ENCODE measurements at regions not wholly inside any gene's neighbourhood (a gene's known extent, or its start where the extent isn't known, plus 50 kb on each side); places are given as distances from the start of the nearest gene placed in this dataset.
A peak's percentile ranks its signal among the peaks of the same experiment; 100 is the strongest.

DNA sequence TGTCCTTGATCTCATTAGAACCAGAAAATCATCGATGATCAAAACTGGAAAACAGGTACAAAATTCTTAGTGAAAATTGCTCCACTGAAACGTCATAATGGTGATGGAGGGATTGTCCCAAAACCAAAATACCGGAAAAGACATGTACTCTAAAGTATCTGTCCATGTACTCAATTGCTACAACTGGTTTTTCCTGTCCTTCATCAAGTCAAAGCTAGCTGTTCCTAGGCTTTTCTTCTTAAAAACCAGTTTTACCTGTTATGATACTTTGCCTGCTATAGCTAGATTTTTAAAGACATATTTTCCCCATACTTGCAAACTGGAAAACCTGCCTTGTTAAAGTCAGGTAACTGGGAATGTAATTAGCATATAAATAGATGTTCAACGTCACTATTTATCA lies 50.5 kb upstream of the LRRC1 start:
- Histone ChIP-seq H3K27ac (peak overlapping the region in 3 of 21 experiments; percentile 22 to 33 (median 25)), H3K4me3 (no peak overlapping the region)

GRCh38 chr6:53741034-53741823 lies 53.6 kb upstream of the LRRC1 start:
- H3K27ac ChIP-seq, result no peak overlapping the region
- no peak overlapping the region for H3K4me3 ChIP-seq

GRCh38 chr6:53737746-53738145 lies 57.1 kb upstream of the LRRC1 start:
- Histone ChIP-seq H3K27ac (no peak overlapping the region), H3K4me3 (no peak overlapping the region)

- Histone ChIP-seq H3K27ac (peak overlapping the region in 2 of 21 experiments; percentile 65 to 73), H3K4me3 (no peak overlapping the region)
Observed at GRCh38 chr6:53735896-53736295, 58.9 kb upstream of the LRRC1 start.

DNA sequence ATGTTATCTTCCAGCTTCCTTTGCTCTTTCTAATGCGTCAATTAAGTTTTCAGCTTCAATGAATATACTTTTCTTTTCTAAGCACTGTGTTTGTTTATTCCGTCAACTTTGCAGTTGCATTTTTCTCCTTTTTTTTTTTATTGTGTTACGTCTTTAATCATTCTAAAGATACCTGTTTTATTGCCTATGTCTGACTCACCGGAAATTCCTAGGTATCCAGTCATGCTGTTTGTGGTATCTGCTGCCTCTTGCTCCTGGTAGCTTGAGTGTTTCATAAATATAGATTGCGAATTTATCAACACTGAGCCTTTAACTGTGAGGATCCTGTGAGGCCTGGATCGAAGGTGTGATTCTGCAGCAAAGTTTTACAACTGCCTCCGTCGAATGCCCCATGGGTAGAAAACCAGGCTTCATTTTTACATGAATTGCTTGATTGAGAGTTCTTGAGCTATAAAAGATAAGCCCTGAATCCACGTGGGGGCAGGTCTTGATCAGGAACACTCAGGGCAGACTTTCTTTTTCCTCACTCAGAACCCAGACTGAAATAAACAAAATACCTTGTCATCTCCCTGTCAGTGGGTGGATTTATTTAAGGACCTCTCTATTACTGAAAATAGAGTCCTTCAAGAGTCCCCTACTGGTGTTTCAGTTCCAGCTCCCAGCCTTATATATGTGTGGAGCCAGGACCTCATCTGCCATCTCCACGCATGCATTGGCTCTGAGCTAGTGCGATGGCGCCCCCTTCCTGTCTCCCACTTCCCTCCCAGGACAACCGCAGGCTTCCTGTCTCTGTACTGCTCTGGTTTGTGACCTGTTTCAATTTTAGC lies 60.1 kb upstream of the LRRC1 start:
- Histone ChIP-seq H3K27ac (peak overlapping the region in 16 of 21 experiments; percentile 24 to 77 (median 62)), H3K4me3 (no peak overlapping the region)

- peak overlapping the region in 1 of 21 experiments; percentile 2 for H3K27ac ChIP-seq
- no peak overlapping the region for H3K4me3 ChIP-seq
Observed at GRCh38 chr6:53731866-53732636, 62.8 kb upstream of the LRRC1 start.

DNA sequence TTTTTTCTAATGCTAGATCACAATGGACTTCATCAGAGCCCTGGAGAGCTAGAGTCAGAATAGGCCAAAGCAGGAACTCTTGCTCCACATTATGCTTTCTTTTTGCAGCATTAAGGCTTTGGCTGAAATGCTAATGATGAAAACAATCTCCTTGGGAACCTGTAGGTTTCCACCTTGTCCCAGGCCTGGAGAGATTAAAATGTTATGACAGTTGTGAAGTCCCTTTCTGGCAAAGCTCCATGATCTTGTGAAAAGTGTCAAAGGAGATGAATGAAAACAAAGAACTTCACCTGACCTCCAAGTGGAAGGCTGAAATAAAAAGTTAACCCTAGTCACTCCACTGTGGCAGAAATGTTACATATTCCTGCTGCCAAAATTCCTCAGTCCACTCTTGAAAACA lies 64.0 kb upstream of the LRRC1 start:
- Histone ChIP-seq H3K27ac (no peak overlapping the region), H3K4me3 (no peak overlapping the region)

DNA sequence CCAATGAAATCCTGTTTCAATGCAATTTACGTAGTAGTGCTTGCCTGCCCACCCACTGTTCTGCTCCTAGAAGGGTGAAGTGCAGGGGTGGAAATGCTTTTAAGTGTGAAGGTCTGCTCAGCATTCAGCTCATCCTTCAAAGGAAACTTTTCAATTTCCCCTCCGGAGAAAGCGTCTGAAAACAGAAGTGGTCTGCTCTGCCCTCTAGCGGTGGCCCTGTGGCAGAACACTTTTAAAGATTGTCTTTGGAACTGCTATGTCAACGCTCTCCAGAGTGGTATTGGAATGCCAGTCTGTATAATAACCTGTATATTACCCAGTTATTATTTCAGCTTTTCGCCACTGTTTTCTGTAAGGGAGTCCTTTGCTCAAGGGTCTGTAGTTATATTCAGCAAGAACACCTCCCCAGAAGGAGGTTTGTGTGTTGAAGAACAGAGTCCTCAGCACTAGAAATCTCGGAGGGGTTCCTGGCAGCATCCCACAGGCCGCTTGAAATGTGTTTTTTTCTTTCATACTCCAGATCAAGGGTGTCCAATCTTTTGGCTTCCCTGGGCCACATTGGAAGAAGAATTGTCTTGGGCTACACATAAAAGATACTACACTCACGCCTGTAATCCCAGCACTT lies 63.1 kb upstream of the KLHL31 start:
- Histone ChIP-seq H3K4me3 (peak overlapping the region in 1 of 7 experiments; percentile 8), H3K27ac (no peak overlapping the region)

DNA sequence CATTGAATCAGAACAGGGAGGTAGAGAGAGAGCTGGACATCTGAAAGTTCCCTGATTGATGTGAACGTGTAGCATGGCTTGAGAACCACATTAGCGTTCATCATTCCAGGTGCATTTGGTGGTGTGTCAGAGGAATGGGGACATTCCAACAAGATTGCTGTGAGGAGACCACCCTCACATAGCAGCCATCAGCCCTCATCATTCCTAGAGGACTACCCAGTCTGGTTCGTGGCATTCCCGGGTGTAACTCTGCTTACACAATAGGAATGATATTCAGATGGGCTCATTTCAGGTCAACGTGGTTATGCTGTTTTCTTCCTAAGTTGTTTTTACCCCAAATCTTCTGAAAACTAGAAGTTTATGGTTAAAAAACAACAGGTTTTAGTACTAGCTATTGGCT lies 62.2 kb upstream of the KLHL31 start:
- Histone ChIP-seq H3K27ac (no peak overlapping the region), H3K4me3 (no peak overlapping the region)

GRCh38 chr6:53725791-53726575 lies 60.4 kb upstream of the KLHL31 start:
- no peak overlapping the region for H3K4me3 ChIP-seq
- no peak overlapping the region for H3K27ac ChIP-seq

GRCh38 chr6:53724501-53724900 lies 58.9 kb upstream of the KLHL31 start:
- Histone ChIP-seq H3K4me3 (no peak overlapping the region), H3K27ac (no peak overlapping the region)

DNA sequence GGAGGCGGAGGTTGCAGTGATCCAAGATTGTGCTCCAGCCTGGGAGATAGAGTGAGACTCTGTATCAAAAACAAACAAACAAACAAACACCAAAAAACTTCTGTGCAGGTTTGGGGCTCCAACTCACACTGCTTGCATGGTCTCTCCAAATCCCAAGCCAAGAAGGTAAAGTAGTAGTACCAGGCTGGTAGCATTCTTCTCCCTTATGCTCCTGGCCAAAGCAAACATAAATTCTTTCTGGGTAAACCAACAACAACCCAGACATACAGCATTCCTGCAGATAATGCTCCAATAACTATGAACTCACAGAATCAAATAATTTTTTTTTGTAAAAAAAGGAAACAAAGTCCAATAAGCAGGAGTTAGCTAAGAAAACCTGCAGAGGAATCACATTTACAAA lies 57.8 kb upstream of the KLHL31 start:
- Histone ChIP-seq H3K27ac (no peak overlapping the region), H3K4me3 (no peak overlapping the region)

- Histone ChIP-seq H3K4me3 (no peak overlapping the region), H3K27ac (no peak overlapping the region)
Observed at GRCh38 chr6:53721766-53722165, 56.2 kb upstream of the KLHL31 start.

GRCh38 chr6:53718597-53719460 lies 53.3 kb upstream of the KLHL31 start:
- Histone ChIP-seq H3K4me3 (no peak overlapping the region), H3K27ac (no peak overlapping the region)

DNA sequence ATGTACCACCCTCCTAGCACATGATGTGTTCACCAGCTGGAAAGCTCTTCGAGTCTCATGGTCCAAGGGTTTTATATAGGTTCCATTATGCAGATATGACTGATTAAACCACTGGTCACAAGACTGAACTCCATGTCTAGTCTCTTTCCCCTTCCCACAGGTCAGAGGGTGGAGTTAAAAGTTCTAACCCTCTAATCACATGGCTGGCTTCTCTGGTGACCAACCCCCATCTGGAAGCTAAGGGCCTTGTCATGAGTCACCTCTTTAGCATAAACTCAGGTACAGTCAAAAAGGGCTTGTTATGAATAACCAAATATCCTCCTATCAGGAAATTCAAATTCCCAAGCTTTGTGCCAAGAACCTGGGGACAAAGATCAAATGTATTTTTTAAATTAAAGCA lies 52.0 kb upstream of the KLHL31 start:
- H3K27ac ChIP-seq, result no peak overlapping the region
- H3K4me3 ChIP-seq, result no peak overlapping the region

DNA sequence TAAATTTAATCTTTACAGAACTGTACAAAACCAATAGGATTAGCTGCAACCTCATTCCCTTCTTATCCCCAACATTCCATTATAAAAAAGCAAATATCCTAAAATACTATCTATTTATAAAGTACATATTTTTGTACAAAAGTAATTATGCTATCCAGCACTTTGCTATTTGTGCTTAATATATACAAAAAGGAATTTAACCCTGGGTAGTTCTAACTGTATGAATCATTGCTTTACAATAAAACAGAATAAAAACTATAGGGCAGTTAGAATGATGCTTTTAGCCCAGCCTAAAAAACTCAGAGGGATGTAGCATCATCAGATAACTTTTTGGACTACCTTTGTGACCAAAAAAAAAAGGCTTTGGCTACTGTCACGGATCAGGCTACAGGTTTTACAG lies 49.9 kb upstream of the KLHL31 start:
- no peak overlapping the region for H3K27ac ChIP-seq
- no peak overlapping the region for H3K4me3 ChIP-seq

Data from skin epidermis (tissue), 12 donors.